GM06990 (cell line): ENCODE measurements at regions not wholly inside any gene's neighbourhood (a gene's known extent, or its start where the extent isn't known, plus 50 kb on each side); places are given as distances from the start of the nearest gene placed in this dataset.

Experiments
- DNase-seq: peaks from one replicate; pipeline ENCODE4 v3.0.0-alpha.2; 2011; ENCODE audit not compliant: insufficient read length; ENCODE audit errors: extremely low read depth
- H3K27me3 ChIP-seq: replicated peaks from 2 replicates; pipeline ENCODE4 v1.6.0; 2011; ENCODE audit warnings: low read length; ENCODE audit not compliant: control insufficient read depth, insufficient read depth
- H3K36me3 ChIP-seq: 2 replicates; pipeline ENCODE4 v1.5.1; 2011; ENCODE audit warnings: low read length; ENCODE audit not compliant: control insufficient read depth, insufficient read depth
- H3K4me3 ChIP-seq: replicated peaks from 2 replicates; pipeline ENCODE4 v1.5.1; 2011; ENCODE audit warnings: low read depth, mild to moderate bottlenecking, control low read depth, low read length
- CTCF ChIP-seq: IDR thresholded peaks from 2 replicates; pipeline ENCODE4 v1.5.1; 2011; ENCODE audit warnings: low read length, control low read depth, mild to moderate bottlenecking, inconsistent platforms; ENCODE audit not compliant: insufficient read depth, poor library complexity, severe bottlenecking

GRCh38 chr19:29118389-29118788 is 94.6 kb downstream of the UQCRFS1 start:
- DNase-seq: no peak

GRCh38 chr19:29117926-29118325 is 95.0 kb downstream of the UQCRFS1 start:
- no peak for TF ChIP-seq CTCF
- Histone ChIP-seq H3K27me3 (no peaks in the 10 kb centered on the region), H3K36me3 (no peaks in the 10 kb centered on the region), H3K4me3 (no peak overlapping the region)
- DNase-seq: no peak

More at GRCh38 chr19:29118389-29118788, 94.6 kb downstream of the UQCRFS1 start:
- no peaks in the 10 kb centered on the region for H3K36me3 ChIP-seq
- TF ChIP-seq CTCF: no peak
- no peak overlapping the region for H3K4me3 ChIP-seq
- H3K27me3 ChIP-seq: no peaks in the 10 kb centered on the region

DNA sequence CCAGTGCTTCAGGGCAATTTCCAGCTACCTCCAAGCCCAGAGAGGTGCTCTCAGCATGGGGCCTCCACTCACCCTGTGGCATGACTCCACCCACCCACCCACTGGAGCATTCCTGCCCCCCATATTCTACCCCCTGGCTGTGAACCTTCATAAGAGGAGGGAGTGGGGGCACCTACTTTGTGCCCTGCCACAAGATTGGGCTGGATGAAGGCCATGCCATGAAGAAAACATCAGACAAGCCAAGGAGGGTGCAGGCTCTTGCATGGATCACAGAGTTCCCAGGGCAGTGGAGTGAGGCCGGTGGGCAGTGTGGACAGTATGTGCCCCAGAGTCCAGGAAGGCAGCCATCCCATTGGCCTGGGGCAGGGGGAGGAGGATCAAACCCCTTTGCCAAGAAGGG is 97.8 kb downstream of the UQCRFS1 start:
- TF ChIP-seq CTCF: no peak
- Histone ChIP-seq H3K36me3 (no peaks in the 10 kb centered on the region), H3K4me3 (no peak overlapping the region), H3K27me3 (no peaks in the 10 kb centered on the region)
- no peak for DNase-seq

DNA sequence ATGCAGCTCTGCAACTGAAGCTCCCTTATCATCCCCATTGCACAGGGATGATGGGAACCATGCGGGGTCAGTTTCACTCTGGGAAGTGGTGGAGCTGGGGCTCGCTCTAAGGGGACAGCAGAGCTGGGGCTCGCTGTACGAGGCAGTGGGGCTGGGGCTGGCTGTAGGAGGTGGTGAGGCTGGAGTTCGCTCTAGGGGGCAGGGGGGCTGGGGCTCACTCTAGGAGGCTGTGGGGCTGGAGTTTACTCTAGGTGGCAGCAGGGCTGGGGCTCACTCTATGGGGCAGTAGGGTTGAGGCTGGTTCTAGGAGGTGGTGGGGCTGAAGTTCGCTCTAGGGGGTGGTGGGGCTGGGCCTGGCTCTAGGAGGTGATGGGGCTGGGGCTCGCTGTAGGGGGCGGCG is 99.1 kb downstream of the UQCRFS1 start:
- no peak overlapping the region for H3K4me3 ChIP-seq
- no peak for DNase-seq
- TF ChIP-seq CTCF: no peak
- H3K27me3 ChIP-seq: no peaks in the 10 kb centered on the region
- no peaks in the 10 kb centered on the region for H3K36me3 ChIP-seq

DNA sequence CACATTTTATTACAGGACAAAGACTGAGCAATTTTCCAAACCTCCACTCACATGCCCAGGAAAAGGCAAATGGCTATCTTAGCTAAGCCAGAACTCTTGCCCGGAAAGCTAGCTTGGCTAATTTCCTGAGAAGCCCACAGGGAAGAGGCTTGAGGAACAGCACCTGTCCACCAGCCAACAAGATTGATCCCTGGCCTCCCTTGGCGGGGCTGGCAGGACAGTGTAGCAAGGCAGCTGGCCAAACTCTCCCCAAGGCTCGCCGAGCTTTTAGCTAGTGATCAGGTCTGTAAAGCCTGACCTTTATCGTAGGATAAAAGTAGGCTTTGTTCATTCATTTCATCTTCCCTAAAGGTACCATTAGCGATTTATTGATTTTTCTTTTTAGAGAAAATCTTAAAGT is 101.4 kb downstream of the UQCRFS1 start:
- TF ChIP-seq CTCF: no peak
- no peak overlapping the region for H3K4me3 ChIP-seq
- no peaks in the 10 kb centered on the region for H3K36me3 ChIP-seq
- DNase-seq: no peak
- H3K27me3 ChIP-seq: no peaks in the 10 kb centered on the region

GRCh38 chr19:29107831-29108230 is 105.1 kb downstream of the UQCRFS1 start:
- no peak for TF ChIP-seq CTCF
- Histone ChIP-seq H3K36me3 (no peaks in the 10 kb centered on the region), H3K4me3 (no peak overlapping the region), H3K27me3 (no peaks in the 10 kb centered on the region)
- no peak for DNase-seq
